ENCODE measurements at regions not wholly inside any gene's neighbourhood (a gene's known extent, or its start where the extent isn't known, plus 50 kb on each side); places are given as distances from the start of the nearest gene placed in this dataset.

GRCh38 chr2:172328103-172328841, 99.1 kb upstream of the ITGA6 start:
- H3K79me2 ChIP-seq (ENCODE audit: insufficient read depth, low read length), result no peaks in the 10 kb centered on the region
- intact Hi-C loops (cut with micrococcal nuclease), result no loop called here
- H3K27ac ChIP-seq (ENCODE audit: low read depth, low read length), result no peak overlapping the region
- H3K4me2 ChIP-seq (ENCODE audit: low read length), result no peak overlapping the region
- ATAC-seq (no peak), DNase-seq (ENCODE audit: low read depth, low spot score) (no peak)
- H3K27me3 ChIP-seq (ENCODE audit: insufficient read depth, low read length), result no peaks in the 10 kb centered on the region
- H4K20me1 ChIP-seq (ENCODE audit: insufficient read depth), result no peaks in the 10 kb centered on the region
- CTCF ChIA-PET, result no interaction called here
- H3K4me1 ChIP-seq (ENCODE audit: control insufficient read depth in 1 of 2, insufficient read depth in 2 of 2, low read length in 2 of 2), result 0 out of 4 replicates have a peak, but pooled peaks cover 0 to 4% of the 10 kb centered on the region in 2 experiments
- no peak overlapping the region for H3K9ac ChIP-seq (ENCODE audit: low read length)
- H3K36me3 ChIP-seq (ENCODE audit: control insufficient read depth in 1 of 2, insufficient read depth in 2 of 2, low read length in 2 of 2), result no peaks in the 10 kb centered on the region
- TF ChIP-seq POLR2AphosphoS5 (IDR thresholded peaks at IDR 0.05; ENCODE audit: low read depth, low read length) (no peak), TCF7L2 (IDR thresholded peaks at IDR 0.05; ENCODE audit: borderline replicate concordance, extremely low read depth, insufficient read depth, insufficient read length) (no peak), CBX3 (IDR thresholded peaks at IDR 0.05; ENCODE audit: low read depth) (no peak), SP1 (IDR thresholded peaks at IDR 0.05; ENCODE audit: low read depth) (no peak), SRF (IDR thresholded peaks at IDR 0.05; ENCODE audit: low read depth) (no peak), CEBPB (IDR thresholded peaks at IDR 0.05; ENCODE audit: low read depth) (no peak), CTCF (IDR thresholded peaks at IDR 0.05 in 2 of 3, conservative IDR thresholded peaks at IDR 0.05 in 1 of 3; ENCODE audit: borderline replicate concordance in 1 of 3, insufficient read depth in 1 of 3, low read depth in 2 of 3, low read length in 2 of 3) (no peak), YY1 (IDR thresholded peaks at IDR 0.05; ENCODE audit: extremely low read depth, insufficient replicate concordance, low read depth, low read length) (no peak), ZNF274 (IDR thresholded peaks at IDR 0.05; ENCODE audit: low read depth, low read length) (no peak), ZBTB33 (IDR thresholded peaks at IDR 0.05; ENCODE audit: extremely low read depth, insufficient replicate concordance, low read length) (no peak), EGR1 (IDR thresholded peaks at IDR 0.05; ENCODE audit: low read depth) (no peak), ATF3 (IDR thresholded peaks at IDR 0.05) (no peak), EZH2phosphoT487 (IDR thresholded peaks at IDR 0.05; ENCODE audit: borderline replicate concordance) (no peak), EZH2 (IDR thresholded peaks at IDR 0.05) (no peak), JUND (IDR thresholded peaks at IDR 0.05) (no peak), REST (IDR thresholded peaks at IDR 0.05; ENCODE audit: low read depth) (no peak), ELF1 (IDR thresholded peaks at IDR 0.05; ENCODE audit: borderline replicate concordance, low read depth) (no peak), RAD21 (IDR thresholded peaks at IDR 0.05; ENCODE audit: low read depth) (no peak)
- H2AFZ ChIP-seq (ENCODE audit: low read depth, low read length, poor library complexity, severe bottlenecking), result no peak overlapping the region
- RAD21 ChIA-PET (ENCODE audit: low non-redundant PET in 1 of 2, low total read pairs in 2 of 2, uncharacterized antibody in 2 of 2, unreplicated experiment in 2 of 2), result no interaction called here
- POLR2A ChIA-PET, result no interaction called here
- H3K9me2 ChIP-seq (ENCODE audit: insufficient read depth), result 0 out of 2 replicates have a peak, but pooled peaks cover 3% of the 10 kb centered on the region
- no peaks in the 10 kb centered on the region for H3K9me3 ChIP-seq (ENCODE audit: control insufficient read depth in 1 of 2, insufficient read depth in 1 of 2, low read depth in 1 of 2, low read length in 2 of 2)
- no peak overlapping the region for H3K4me3 ChIP-seq (replicated peaks in 1 of 2; ENCODE audit: low read depth in 1 of 2, low read length in 2 of 2)
- BruUV-seq (replicated peaks), result no TSS peak

Measured in HCT116 (cell line).